ENCODE measurements at regions not wholly inside any gene's neighbourhood (a gene's known extent, or its start where the extent isn't known, plus 50 kb on each side); places are given as distances from the start of the nearest gene placed in this dataset.
"Not testable (repeated sequence)": the region's sequence is repeated elsewhere in the genome, so short reads cannot be mapped to it uniquely, and the experiment has no call there.

DNA sequence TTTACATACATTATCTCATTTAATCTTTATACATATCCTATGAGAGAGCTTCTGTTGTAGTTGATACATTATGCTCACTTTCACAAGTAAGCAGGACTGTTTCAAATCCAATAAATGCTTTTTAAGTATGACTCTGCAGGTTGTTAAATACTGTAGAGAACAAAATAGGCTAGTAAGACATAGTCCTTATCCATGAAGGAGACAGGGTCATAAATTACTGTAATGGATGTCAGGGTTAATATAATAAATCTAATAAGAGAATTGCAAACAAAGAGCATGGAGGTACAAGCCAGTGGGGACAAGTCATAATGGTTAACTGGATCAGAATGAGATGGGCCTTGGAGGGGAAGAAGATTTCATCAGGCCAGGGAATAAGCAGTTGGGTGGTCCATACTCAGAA is 303.8 kb upstream of the RGS6 start:
- TF ChIP-seq, protein P1, sequence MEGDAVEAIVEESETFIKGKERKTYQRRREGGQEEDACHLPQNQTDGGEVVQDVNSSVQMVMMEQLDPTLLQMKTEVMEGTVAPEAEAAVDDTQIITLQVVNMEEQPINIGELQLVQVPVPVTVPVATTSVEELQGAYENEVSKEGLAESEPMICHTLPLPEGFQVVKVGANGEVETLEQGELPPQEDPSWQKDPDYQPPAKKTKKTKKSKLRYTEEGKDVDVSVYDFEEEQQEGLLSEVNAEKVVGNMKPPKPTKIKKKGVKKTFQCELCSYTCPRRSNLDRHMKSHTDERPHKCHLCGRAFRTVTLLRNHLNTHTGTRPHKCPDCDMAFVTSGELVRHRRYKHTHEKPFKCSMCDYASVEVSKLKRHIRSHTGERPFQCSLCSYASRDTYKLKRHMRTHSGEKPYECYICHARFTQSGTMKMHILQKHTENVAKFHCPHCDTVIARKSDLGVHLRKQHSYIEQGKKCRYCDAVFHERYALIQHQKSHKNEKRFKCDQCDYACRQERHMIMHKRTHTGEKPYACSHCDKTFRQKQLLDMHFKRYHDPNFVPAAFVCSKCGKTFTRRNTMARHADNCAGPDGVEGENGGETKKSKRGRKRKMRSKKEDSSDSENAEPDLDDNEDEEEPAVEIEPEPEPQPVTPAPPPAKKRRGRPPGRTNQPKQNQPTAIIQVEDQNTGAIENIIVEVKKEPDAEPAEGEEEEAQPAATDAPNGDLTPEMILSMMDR (IDR thresholded peaks at IDR 0.05): no peak
- no peak overlapping the region for H3K4me3 ChIP-seq
- no peaks in the 10 kb centered on the region for H3K4me1 ChIP-seq
- intact Hi-C loops (cut with DNase I; ENCODE audit: low total_unique reads): no loop called here
- peaks cover 0 to 11% (median 5%) of the 10 kb centered on the region in 3 donors for H3K36me3 ChIP-seq
- no peak for DNase-seq
- H3K27ac ChIP-seq: no peak overlapping the region
- no peaks in the 10 kb centered on the region for H3K9me3 ChIP-seq
- no peaks in the 10 kb centered on the region for H3K27me3 ChIP-seq

DNA sequence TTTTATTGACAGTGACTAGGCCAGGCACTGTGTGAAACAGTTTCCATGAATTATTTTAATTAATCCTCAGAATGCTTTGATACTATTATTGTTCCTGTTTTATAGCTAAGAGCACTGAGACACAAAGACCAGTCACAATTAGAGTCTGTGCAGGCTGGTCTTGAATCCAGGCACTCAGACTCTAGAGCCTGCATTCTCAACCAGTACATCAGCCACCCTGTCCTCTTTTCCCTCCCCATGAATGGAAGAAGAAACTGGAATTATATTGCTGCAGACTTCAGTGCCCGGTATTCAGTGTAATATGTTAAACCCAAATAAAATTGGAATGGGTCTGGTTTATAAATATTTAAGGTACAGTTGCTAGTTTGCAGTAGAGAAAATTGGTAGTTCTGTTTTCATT is 303.0 kb upstream of the RGS6 start:
- no peak overlapping the region for H3K27ac ChIP-seq
- TF ChIP-seq, protein P1 (IDR thresholded peaks at IDR 0.05): no peak
- no peak overlapping the region for H3K4me3 ChIP-seq
- intact Hi-C loops (cut with DNase I; ENCODE audit: low total_unique reads): no loop called here
- no peak for DNase-seq
- H3K4me1 ChIP-seq: no peaks in the 10 kb centered on the region
- H3K36me3 ChIP-seq: peaks cover 0 to 6% (median 0%) of the 10 kb centered on the region in 3 donors
- no peaks in the 10 kb centered on the region for H3K27me3 ChIP-seq
- no peaks in the 10 kb centered on the region for H3K9me3 ChIP-seq

DNA sequence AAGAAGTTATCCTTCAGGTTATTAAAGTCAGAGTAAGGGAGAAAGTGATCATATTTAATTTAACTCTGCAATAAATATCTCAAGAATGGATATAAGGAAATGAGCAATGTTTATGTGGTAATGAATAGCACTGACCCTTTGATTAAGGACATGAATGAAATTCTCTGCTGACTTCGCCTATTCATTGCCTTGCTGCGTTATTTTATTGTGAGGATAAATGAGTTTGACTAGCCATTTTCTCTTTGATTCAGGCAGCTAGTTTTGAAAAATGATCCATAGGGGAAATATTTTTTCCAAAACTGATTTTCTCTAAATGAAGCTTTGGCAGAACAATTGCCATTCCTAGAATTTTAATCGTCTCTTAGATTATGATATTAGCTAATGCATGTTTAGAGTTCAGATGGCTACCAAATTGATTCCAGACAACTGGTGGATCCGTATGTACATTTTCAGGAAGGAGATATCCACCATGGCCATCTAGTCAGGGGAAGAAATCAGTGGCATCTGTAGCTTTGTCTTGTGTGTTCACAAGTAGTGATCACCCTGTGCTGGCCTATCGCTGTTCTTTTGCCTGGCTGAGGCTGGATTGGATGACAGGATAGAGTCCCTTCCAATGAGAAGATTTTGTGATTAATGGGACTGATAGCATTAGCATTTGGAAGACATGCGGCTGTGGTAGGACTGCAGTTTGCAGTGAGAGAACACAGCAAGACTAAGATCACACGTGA is 302.3 kb upstream of the RGS6 start:
- no peak for DNase-seq
- no peaks in the 10 kb centered on the region for H3K4me1 ChIP-seq
- no peaks in the 10 kb centered on the region for H3K9me3 ChIP-seq
- H3K36me3 ChIP-seq: peaks cover 0 to 2% (median 0%) of the 10 kb centered on the region in 3 donors
- no peak overlapping the region for H3K27ac ChIP-seq
- H3K27me3 ChIP-seq: no peaks in the 10 kb centered on the region
- TF ChIP-seq, protein P1 (IDR thresholded peaks at IDR 0.05): no peak
- intact Hi-C loops (cut with DNase I; ENCODE audit: low total_unique reads): no loop called here
- H3K4me3 ChIP-seq: no peak overlapping the region

DNA sequence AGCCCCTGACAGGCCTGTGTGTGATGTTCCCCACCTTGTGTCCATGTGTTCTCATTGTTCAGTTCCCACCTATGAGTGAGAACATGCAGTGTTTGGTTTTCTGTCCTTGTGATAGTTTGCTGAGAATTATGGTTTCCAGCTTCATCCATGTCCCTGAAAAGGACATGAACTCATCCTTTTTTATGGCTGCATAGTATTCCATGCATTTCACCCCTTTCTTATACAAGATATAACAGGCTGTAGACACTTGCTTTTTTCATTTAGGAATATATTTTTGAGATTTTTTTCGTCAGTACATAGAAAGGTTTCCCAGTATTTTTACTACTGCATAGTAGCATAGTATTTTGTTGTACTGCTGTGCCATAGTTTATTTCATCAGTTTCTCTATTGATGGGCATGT is 301.2 kb upstream of the RGS6 start:
- H3K27ac ChIP-seq; H3K4me3 ChIP-seq; H3K27me3 ChIP-seq; intact Hi-C loops (cut with DNase I; ENCODE audit: low total_unique reads); DNase-seq; H3K4me1 ChIP-seq; H3K9me3 ChIP-seq; H3K36me3 ChIP-seq: not testable (repeated sequence)

DNA sequence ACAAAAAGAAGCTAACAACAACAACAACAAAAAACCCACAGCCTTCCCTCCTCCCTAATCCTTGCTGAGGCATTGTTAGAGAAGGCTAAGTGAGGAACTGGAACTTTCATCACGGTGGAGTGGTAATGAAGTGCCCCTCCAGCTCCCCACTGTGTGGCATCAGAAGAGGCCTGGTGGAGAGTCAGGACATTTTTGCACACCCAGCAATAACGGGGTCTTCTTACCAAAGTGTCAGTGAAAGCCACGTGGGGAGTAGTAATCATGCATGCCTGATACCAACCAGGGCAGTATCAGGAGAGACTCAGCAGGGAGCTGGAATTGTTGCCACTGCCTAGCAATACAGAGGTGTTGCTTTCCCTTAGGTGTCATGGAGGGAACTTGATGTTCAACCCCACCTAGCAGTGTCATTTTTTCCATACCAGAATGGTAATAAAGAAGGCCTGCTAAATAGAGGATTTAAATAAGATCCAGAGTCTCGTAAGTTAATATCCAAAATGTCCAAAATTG is 299.7 kb upstream of the RGS6 start:
- TF ChIP-seq, protein P1 (IDR thresholded peaks at IDR 0.05): no peak
- Histone ChIP-seq H3K36me3 (peaks cover 0 to 6% (median 0%) of the 10 kb centered on the region in 3 donors), H3K27me3 (no peaks in the 10 kb centered on the region), H3K4me3 (no peak overlapping the region), H3K4me1 (no peaks in the 10 kb centered on the region), H3K9me3 (no peaks in the 10 kb centered on the region), H3K27ac (no peak overlapping the region)
- intact Hi-C loops (cut with DNase I; ENCODE audit: low total_unique reads): no loop called here
- no peak for DNase-seq

DNA sequence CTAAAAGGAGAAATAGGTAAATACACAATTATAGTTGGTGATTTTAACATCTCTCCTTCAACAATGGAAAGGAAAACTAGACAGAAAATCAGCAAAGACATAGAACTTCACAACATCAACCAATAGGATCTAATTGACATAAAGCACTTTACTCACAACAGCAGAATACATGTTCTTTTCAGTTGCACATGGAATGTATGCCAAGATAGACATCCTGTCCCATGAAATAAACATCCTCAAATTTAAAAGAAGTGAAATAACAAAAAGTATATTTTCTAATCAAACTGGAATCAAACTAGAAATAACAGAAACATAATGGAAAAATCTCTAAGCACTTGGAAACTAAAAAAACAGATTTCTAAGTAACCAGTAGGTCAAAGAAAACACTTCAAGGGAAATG is 296.2 kb upstream of the RGS6 start:
- H3K9me3 ChIP-seq: no peaks in the 10 kb centered on the region
- TF ChIP-seq, protein P1 (IDR thresholded peaks at IDR 0.05): no peak
- no peak overlapping the region for H3K4me3 ChIP-seq
- DNase-seq: no peak
- peaks cover 0 to 6% (median 0%) of the 10 kb centered on the region in 3 donors for H3K36me3 ChIP-seq
- H3K4me1 ChIP-seq: no peaks in the 10 kb centered on the region
- H3K27me3 ChIP-seq: no peaks in the 10 kb centered on the region
- intact Hi-C loops (cut with DNase I; ENCODE audit: low total_unique reads): no loop called here
- H3K27ac ChIP-seq: no peak overlapping the region

Measured in tibial artery (tissue), 4 donors.